GM10266 (cell line): ENCODE measurements at regions not wholly inside any gene's neighbourhood (a gene's known extent, or its start where the extent isn't known, plus 50 kb on each side); places are given as distances from the start of the nearest gene placed in this dataset.

Source experiments
- DNase-seq: peaks from one replicate; pipeline ENCODE4 v3.0.0; 2012; ENCODE audit errors: extremely low spot score
- CTCF ChIP-seq: IDR thresholded peaks from 2 replicates; pipeline ENCODE4 v1.5.1; 2012; ENCODE audit warnings: mild to moderate bottlenecking, low read depth; ENCODE audit not compliant: control insufficient read depth, insufficient read depth; ENCODE audit errors: missing control alignments

- no peak for DNase-seq
- TF ChIP-seq CTCF, result no peak
Measured at GRCh38 chr5:104189031-104189430, 626.4 kb upstream of the NUDT12 start.

- DNase-seq, result no peak
- TF ChIP-seq CTCF, result no peak
Measured at GRCh38 chr5:104187656-104188055, 625.1 kb upstream of the NUDT12 start.

DNA sequence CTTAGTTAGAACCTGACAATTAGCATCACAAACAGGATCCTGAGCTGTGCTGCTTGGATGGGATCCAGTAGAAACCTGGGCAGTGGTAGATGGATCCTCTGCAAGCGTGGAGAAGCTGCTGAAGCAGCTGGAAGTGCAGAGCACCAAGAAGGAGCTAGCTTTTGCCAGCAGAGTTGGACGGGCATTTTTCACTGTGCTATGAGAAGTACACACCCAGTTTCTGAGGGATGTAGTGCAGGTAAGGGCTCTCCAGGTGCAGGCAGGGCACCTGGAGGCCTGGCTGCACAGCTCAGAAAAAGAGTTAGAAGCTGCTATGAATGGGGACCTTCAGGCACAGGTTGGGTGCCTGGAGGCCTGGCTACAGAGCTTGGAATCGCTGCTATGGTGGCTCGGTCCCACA lies 623.9 kb upstream of the NUDT12 start:
- no peak for TF ChIP-seq CTCF
- no peak for DNase-seq

GRCh38 chr5:104186100-104186499 lies 623.5 kb upstream of the NUDT12 start:
- no peak for DNase-seq
- TF ChIP-seq CTCF, result no peak

- no peak for DNase-seq
- TF ChIP-seq CTCF, result no peak
Measured at GRCh38 chr5:104184264-104184663, 621.7 kb upstream of the NUDT12 start.

- DNase-seq, result peak; percentile 32
- TF ChIP-seq CTCF, result peak; percentile 48
Measured at GRCh38 chr5:104178829-104179456, 616.4 kb upstream of the NUDT12 start.

GRCh38 chr5:104178066-104178465 lies 615.5 kb upstream of the NUDT12 start:
- DNase-seq, result no peak
- no peak for TF ChIP-seq CTCF
